ENCODE measurements at regions not wholly inside any gene's neighbourhood (a gene's known extent, or its start where the extent isn't known, plus 50 kb on each side); places are given as distances from the start of the nearest gene placed in this dataset.
"Not testable (repeated sequence)": the region's sequence is repeated elsewhere in the genome, so short reads cannot be mapped to it uniquely, and the experiment has no call there.

DNA sequence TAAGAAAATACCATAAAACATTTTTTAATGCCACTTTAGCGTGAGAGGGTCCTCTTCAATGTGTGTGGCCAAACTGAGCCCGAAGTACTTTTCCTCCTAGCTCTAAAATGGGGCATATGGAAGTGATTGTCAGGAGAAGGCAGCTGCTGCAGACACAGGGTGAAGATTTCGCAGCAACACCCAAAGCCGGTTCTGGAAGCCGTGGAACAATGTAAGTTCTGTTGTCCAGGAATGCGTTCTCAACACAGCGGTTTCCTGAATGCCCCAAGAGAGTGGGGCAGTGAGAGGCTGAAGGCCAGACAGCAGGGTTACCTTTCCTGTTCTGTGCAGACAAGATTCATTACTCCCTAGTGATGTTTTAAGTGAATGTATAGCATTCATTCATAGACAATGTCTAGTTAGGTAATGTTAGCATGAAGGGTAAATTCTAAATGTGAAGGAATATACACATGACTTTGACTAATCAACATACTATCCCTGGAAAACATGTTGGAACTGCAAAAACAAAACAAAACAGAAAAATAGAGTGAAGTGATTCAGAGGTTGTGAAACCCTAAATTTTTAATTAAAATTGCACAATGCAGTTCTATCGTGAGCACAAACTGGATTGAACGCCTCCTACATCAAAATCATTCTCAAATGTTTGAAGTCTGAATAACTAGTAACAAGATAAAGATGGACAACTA, 197.0 kb upstream of the SEMA6A start:
- no peak for DNase-seq (ENCODE audit: low read depth in 1 of 2, low spot score in 1 of 2)

DNA sequence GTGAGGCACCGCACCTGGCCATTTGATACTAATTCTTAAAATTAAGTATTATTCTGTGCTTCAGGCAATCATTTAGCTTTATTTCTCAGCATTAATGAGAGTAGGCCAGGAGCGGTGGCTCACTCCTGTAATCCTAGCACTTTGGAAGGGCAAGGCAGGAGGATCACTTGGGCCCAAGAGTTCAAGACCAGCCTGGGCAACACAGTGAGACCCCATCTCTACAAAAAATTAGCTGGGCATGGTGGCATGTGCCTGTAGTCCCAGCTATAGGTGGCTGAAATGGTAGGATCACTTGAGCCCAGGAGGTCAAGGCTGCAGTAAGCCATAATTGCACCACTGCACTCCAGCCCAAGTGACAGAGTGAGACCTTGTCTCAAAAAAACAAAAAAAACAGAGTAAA, 195.3 kb upstream of the SEMA6A start:
- not testable (repeated sequence) for DNase-seq (ENCODE audit: low read depth in 1 of 2, low spot score in 1 of 2)

DNA sequence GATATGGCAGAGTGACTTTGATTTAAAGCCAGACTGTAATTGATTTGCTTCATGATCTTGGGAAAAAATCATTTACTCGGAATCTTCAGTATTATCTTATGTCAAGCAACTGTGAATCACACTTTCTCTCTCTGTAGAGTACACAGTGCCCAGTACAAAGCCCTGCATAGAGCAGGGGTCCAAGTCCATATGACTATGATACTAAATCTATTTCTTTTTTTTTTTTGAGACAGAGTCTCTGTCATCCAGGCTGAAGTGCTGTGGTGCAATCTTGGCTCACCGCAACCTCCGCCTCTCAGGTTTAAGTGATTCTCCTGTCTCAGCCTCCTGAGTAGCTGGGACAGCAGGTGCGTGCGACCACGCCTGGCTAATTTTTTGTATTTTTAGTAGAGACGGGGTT, 194.8 kb upstream of the SEMA6A start:
- DNase-seq (ENCODE audit: low read depth in 1 of 2, low spot score in 1 of 2): no peak

DNA sequence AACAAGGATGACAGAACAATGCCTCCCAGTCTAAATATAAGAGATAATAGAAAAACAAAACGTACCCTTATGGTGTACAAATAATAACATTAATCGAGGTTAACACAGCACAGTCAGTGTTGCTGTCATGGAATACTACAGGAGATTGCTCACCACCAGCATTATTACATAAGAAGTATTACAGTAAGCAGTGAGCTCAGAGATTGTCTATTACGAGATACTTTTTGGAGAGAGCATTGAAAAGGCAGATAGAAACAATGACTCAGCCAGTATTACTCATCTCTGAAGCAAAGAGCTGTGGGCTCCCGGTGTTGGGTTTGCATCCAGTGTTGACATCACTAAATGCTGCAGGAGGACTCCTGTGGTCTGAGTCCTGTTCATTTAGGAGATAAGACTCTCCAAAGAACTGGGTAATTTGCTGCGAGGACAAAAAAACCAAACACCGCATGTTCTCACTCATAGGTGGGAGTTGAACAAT, 191.9 kb upstream of the SEMA6A start:
- DNase-seq (ENCODE audit: low read depth in 1 of 2, low spot score in 1 of 2): no peak

DNA sequence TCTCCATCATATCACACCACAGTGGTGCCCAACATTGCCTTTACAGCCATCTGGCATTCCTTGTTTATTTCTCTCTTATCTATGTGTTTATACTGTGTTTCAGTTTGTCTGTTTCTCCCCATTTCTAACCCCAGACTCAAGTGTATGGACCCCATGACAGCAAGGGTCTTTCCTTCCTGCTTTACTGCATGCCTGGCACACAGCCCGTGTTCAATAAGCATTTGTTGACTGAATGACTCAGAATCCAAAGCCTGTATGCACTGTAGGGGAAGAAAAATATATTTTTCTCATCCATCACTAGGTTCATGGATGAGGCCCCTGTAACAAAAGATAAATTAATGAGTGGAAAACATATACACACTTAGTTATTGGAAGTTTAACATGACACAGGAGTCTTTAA, 190.8 kb upstream of the SEMA6A start:
- DNase-seq (ENCODE audit: low read depth in 1 of 2, low spot score in 1 of 2): no peak

DNA sequence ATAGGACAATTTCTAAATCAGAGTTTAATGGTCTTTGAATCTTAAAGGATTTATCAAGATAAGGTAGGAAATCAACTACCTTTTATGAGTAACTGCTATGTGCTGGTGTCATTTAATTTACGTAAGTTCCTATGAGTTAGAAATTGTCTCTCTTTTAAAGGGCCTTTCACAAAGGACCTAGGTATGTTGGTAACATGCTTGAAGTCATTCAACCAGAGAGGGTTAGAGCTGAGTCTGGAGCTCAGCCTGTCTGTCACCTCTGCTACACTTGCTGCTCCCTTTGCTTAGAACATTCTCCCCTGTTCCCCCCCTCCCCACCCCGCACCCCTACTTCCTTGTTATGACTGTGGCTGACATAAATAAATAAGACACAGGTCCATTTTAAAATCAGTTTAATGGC, 190.3 kb upstream of the SEMA6A start:
- DNase-seq (ENCODE audit: low read depth in 1 of 2, low spot score in 1 of 2): no peak

DNA sequence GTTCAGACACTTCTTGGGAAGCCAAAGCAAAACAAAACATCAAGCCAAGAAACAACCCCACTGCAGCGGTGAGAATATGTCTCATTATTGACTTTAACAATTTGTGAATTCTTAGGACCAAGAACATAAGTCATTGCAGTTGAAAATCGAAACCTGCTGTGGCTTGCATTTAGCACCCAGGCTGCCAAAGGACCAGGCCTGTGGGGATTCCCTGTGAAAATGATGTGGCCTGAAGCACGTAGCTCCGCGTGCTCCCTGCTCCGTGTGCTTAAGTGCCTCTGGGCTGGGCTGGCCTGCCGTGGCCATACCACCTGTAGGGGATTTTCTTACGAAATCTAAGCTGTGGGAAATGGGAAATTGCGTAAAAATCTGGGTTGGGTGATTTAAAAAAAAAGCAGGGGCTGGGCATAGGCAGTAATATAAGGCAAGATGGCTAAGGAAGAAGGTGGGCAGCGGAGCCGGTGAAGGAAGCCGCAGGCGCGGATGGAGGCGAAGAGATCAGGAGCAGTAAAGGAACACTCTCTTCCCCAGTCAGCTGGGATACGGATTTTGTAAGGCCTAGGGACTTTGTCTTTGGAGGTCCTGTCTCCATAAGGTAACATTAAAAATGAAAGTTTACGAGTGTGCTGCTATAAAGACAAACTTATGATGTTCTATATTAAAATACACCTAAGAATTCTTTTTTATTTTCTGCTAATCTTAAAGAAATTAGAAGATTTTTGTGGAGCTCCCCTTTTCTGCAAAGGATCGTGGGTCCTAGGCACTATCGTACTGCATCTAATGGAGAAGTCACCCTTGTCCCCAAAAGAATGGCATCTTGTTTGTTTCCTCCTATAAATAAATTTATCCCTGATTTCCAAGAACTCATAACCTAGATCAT, 189.6 kb upstream of the SEMA6A start:
- DNase-seq (ENCODE audit: low read depth in 1 of 2, low spot score in 1 of 2): no peak

DNA sequence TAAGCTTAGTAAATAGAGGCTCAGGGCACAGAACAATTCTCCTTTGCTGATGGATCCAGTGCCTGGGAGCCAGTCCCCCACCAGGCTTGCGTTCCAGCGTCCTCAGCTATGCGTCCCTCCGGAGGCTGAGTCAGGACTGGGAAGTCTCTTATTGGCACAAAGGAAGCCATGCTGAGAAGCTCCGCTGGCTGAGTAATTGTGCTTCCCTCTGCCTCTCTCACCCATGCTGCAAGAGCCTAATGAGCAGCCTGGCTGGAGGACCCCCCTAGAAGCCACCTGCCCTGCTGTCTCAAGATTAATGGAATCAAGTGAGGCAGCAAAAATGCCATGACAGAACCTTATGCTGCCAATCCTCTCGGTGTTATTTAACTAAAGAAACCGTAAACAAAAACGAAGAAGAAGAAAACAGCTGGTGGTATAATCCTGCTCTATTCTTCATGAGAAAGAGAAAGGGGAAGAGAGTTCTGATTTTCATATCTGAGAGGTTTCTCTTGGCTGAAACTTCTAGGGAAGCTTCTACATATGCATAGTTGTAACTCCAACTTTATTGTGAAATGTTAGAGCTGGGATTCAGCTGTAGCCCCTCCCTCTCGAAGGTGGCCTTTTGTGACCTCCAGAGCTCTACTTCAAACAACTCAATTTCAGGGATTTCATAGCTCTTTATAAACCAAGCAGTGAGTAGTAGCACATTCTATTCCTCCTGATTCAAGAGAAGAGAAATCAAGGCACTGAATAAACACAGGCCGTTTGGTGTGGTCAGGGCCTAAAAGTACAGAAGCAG, 185.4 kb upstream of the SEMA6A start:
- no peak for DNase-seq (ENCODE audit: low read depth in 1 of 2, low spot score in 1 of 2)

DNA sequence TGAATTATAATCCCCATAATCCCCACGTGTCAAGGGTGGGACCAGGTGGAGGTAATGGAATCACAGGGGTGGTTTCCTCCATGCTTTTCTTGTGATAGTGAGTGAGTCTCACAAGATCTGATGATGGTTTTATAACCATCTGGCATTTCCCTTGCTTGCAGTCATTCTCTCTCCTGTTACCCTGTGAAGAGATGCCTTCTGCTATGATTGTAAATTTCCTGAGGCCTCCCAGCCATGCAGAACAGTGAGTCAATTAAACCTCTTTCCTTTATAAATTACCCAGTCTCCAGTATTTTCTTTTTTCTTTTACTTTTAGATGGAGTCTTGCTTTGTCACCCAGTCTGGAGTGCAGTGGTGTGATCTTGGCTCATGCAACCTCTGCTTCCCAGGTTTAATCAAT, 182.7 kb upstream of the SEMA6A start:
- DNase-seq (ENCODE audit: low read depth in 1 of 2, low spot score in 1 of 2): no peak

DNA sequence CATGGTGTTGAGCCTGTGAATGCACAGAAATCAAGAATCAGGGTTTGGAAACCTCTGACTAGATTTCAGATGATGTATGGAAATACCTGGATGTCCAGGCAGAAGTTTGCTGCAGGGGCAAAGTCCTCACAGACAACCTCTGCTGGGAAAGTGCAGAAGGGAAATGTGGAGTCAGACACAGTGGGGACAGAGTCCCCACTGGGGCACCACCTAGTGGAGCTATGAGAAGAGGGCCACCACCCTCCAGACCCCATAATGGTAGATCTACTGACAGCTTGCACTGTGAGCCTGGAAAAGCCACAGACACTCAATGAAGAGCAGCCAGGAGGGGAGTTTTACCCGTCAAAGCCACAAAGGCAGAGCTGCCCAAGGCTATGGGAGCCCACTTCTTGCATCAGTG, 181.9 kb upstream of the SEMA6A start:
- DNase-seq (ENCODE audit: low read depth in 1 of 2, low spot score in 1 of 2): no peak

DNA sequence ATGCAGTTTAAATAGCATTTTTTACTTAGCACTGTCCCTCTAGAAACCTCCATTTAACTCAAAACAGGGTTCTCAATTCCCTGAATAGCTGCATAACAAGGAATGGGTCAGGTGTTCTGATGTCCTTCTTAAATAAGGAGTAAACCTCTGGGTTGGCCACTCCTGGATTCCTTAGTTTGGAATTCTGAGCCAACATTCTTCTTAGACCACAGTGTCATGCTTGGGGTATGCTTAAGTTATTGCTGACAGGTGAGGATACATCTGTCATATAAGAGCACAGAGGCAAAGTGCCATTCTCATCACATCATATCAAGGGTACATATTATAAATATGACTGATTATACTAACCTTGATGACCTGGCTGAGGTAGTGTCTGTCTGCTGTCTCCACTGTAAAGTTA, 179.9 kb upstream of the SEMA6A start:
- no peak for DNase-seq (ENCODE audit: low read depth in 1 of 2, low spot score in 1 of 2)

DNA sequence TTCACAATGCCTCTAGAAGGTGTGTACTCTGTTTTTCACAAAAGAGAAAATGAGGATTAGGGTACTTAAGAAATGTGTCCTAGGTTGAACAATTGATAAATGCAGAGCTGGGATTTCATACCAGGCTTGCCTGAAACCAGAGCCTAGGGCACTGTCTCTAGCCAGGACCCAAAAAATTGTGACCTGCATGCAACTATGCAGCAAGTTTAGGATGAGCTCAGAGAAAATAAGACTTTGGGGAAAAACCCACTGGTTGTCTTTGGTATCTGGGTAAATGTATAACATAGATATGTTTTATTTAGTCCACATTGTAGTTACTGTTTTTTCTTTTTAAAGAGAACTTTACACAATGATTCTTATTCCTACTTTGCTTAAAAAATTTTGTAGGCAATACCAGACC, 177.1 kb upstream of the SEMA6A start:
- DNase-seq (ENCODE audit: low read depth in 1 of 2, low spot score in 1 of 2): no peak

DNA sequence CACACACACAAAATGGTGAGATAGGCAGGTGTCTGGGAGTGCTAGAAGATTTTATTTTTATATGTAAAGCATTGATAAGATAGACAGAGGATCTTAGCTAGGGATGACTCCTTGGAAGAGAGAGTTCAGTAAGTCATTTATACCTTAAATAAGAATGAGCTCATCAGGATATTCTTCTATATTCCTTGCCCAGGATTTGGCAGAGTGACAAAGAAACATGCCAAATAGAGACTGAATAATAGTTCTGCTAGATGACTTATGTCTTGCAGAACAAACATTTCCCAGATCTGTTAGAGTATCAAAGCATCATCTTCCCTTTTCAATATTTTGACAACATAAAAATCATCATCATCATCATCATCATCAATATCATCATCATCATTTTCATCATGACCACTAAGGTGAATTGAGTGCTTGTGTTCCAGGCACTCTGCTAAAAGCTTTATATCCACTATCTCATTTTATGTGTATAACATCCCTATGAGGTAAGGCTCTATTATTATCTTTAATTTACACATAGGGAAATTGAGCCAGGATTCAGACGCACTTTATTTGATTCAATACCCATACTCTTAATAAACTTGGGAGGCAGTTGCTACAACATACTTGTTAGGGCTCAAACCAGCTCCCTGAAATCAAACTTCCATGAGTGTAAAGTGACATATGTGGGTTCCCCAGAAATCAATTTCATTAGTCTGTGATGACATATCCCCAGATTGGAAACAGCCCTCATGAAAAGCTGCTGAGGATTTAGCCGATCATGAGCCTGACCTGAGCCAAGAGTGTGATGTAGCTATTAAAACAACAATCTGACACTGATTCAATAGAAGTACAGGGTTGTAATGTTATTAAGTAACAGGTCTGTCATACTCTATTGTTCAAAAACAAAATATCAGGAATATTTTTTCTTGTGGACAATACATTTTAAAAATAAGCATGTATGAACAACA, 176.3 kb upstream of the SEMA6A start:
- no peak for DNase-seq (ENCODE audit: low read depth in 1 of 2, low spot score in 1 of 2)

DNA sequence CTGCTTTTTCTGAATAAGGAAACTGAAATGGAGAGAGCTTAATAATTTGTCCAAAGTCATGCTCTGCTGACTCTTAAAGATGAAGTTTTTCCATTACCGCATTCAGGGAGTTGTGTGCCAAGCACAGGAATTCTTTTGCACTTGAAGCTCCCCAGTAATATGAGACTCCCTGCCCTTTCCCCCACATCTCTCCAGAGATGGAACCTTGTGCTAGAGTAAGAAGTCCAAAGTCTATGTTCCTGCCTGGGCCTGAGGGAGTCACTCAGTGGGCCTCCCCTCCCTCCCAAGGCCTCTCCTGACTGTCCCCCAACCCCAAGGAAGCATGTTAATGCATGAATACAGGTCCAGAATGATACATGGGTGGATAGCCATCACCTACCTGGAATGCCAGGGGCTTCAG, 173.3 kb upstream of the SEMA6A start:
- no peak for DNase-seq (ENCODE audit: low read depth in 1 of 2, low spot score in 1 of 2)

DNA sequence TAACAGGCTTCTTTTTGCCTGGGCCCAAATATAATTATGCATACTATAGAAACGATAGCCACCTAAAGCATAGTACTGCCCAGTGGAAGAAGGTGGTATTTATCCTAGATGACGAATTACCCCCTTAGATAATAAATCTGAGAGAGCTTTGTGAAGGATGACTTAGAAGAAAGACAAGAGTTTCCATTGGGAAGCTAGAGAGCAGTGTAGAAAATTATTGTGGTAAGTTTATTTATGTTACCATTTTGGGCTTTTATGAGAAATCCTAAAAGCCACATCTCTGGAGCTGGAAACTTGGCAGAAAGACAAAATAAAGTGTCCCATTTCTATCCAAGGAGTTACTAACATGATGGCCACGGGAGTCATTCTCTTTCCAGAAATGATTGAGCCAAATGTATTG, 172.0 kb upstream of the SEMA6A start:
- no peak for DNase-seq (ENCODE audit: low read depth in 1 of 2, low spot score in 1 of 2)

DNA sequence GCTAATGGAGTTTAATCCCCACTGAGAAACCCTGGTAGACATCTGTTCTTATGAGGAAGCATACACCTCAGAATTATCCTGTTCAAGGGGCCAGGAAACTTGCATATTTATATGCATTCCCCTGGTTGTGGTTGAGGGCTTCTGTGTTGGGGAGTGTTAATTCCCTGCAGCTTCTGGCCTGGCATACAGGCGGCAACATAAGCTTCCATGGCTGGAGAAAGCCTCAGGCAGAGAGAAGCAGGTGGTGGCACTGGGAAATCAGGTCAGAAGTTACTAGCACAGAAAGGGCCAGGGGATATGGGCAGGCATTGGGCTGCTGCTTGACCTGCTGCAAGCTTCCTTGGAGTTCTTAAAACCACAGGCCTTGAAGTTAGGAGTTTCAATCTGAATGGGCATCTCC, 166.1 kb upstream of the SEMA6A start:
- DNase-seq (ENCODE audit: low read depth in 1 of 2, low spot score in 1 of 2): no peak

DNA sequence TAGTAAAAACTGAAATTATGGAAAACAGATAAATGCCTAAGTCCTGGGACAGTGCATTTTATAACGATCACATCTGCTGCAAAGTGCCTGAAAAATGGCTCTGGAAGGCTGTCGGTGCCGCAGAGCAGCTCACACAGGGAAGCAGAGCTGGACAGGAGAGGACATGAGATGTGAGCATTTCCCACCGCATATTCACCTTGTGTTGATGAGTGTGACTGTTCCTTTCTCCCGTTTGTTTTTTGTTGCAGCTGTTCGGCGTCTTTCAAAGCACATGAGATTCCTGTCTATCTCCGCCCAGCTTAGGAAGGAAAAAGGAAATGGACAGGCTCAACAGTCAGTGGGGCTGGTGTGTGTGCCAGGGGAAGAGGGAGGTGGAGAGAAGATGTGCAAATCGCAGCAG, 164.9 kb upstream of the SEMA6A start:
- no peak for DNase-seq (ENCODE audit: low read depth in 1 of 2, low spot score in 1 of 2)

DNA sequence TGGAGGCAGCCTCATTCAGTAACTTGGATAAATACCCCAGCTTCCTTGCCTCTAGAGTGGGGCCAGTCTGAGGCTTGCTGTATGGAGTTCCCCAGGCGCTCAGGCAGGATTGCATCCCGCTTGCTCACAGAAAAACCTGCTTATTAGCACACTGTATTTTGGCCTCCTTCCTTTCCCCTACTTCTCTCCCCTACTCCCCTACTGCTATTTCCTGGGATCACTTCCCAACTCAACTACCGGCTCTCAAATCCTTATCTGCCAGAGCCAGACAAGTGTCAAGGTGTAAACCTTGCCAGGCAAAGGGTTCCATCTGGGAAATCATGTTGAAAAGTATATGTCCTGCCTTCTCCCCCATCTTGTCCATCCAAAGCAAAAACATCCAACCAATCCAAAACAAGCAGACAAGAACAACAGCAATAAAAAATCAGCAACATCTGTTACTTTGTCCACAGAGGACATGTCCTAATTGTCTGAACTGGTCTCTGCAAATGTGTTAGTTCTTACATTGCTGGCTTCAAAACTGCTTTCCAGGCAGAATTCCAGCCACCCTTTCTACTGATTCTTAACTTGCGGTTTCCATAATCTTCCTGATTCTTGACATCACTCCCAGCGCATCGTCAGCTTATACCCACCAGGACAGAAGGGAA, 164.1 kb upstream of the SEMA6A start:
- DNase-seq (ENCODE audit: low read depth in 1 of 2, low spot score in 1 of 2): no peak

DNA sequence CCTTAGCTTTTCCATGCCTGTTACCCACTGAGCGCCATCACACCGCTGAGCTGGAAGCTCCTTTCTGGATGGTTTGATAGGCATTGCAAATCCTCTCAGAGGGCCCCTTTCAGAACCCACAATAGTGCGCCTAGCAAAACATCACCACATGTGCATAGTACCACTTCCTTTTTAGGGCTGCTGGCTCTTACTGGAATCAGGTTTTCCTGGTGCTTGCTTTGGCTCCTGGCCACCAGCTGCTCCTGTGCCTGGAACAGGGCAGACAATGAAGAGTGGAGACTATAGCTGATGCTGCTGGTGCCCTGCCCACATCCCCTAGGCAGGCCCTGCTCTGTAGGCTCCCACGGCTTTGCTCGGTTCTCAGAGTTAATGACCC, 163.6 kb upstream of the SEMA6A start:
- no peak for DNase-seq (ENCODE audit: low read depth in 1 of 2, low spot score in 1 of 2)

DNA sequence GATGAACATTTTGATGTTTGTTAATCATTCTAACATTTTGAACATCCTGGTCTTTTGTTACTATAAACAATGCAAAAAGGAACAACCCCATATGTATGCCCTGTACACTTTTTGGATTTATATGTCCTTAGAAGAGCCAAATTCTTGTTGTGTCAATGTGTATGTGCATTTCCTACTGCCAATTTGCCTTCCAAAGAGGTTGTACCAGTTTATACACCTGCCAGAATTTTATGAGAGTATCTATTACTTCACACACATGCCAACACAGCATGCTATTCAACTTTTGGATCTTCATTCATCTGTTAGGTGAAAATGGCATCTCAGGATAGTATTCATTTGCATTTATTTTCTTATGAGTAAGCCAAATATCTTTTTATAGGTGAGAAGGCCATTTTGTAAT, 162.0 kb upstream of the SEMA6A start:
- no peak for DNase-seq (ENCODE audit: low read depth in 1 of 2, low spot score in 1 of 2)
